ENCODE measurements at regions not wholly inside any gene's neighbourhood (a gene's known extent, or its start where the extent isn't known, plus 50 kb on each side); places are given as distances from the start of the nearest gene placed in this dataset.

GRCh38 chr18:71754246-71754645 is 789.9 kb downstream of the CBLN2 start:
- no peak for DNase-seq (ENCODE audit: low spot score)

GRCh38 chr18:71743634-71744033 is 800.5 kb downstream of the CBLN2 start:
- DNase-seq (ENCODE audit: low spot score) = no peak

- DNase-seq (ENCODE audit: low spot score) = no peak
Measured at GRCh38 chr18:71729611-71730010, 814.5 kb downstream of the CBLN2 start.

- no peak for DNase-seq (ENCODE audit: low spot score)
Measured at GRCh38 chr18:71727909-71728308, 816.2 kb downstream of the CBLN2 start.

- no peak for DNase-seq (ENCODE audit: low spot score)
Measured at GRCh38 chr18:71725256-71725655, 818.9 kb downstream of the CBLN2 start.

- DNase-seq (ENCODE audit: low spot score) = no peak
Measured at GRCh38 chr18:71707985-71708500, 836.1 kb downstream of the CBLN2 start.

GRCh38 chr18:71707400-71707799 is 836.7 kb downstream of the CBLN2 start:
- DNase-seq (ENCODE audit: low spot score) = no peak

- DNase-seq (ENCODE audit: low spot score) = no peak
Measured at GRCh38 chr18:71689416-71690160, 854.6 kb downstream of the CBLN2 start.

GRCh38 chr18:71682591-71682990 is 861.6 kb downstream of the CBLN2 start:
- no peak for DNase-seq (ENCODE audit: low spot score)

- no peak for DNase-seq (ENCODE audit: low spot score)
Measured at GRCh38 chr18:71678144-71678543, 866.0 kb downstream of the CBLN2 start.

- DNase-seq (ENCODE audit: low spot score) = no peak
Measured at GRCh38 chr18:71673954-71674353, 870.2 kb downstream of the CBLN2 start.

- no peak for DNase-seq (ENCODE audit: low spot score)
Measured at GRCh38 chr18:71673498-71673897, 870.6 kb downstream of the CBLN2 start.

GRCh38 chr18:71666481-71666880 is 877.7 kb downstream of the CBLN2 start:
- no peak for DNase-seq (ENCODE audit: low spot score)

- no peak for DNase-seq (ENCODE audit: low spot score)
Measured at GRCh38 chr18:71665131-71665530, 879.0 kb downstream of the CBLN2 start.

- no peak for DNase-seq (ENCODE audit: low spot score)
Measured at GRCh38 chr18:71643822-71644221, 900.3 kb downstream of the CBLN2 start.

- no peak for DNase-seq (ENCODE audit: low spot score)
Measured at GRCh38 chr18:71630696-71631095, 913.4 kb downstream of the CBLN2 start.

GRCh38 chr18:71625556-71626090 is 918.5 kb downstream of the CBLN2 start:
- no peak for DNase-seq (ENCODE audit: low spot score)

GRCh38 chr18:71598374-71598773 is 945.8 kb downstream of the CBLN2 start:
- no peak for DNase-seq (ENCODE audit: low spot score)

- no peak for DNase-seq (ENCODE audit: low spot score)
Measured at GRCh38 chr18:71597219-71597618, 946.9 kb downstream of the CBLN2 start.

- no peak for DNase-seq (ENCODE audit: low spot score)
Measured at GRCh38 chr18:71583252-71583651, 960.9 kb downstream of the CBLN2 start.

- no peak for DNase-seq (ENCODE audit: low spot score)
Measured at GRCh38 chr18:71554686-71555085, 989.5 kb downstream of the CBLN2 start.

- DNase-seq (ENCODE audit: low spot score) = no peak
Measured at GRCh38 chr18:71541643-71542042, 1002.5 kb downstream of the CBLN2 start.

- no peak for DNase-seq (ENCODE audit: low spot score)
Measured at GRCh38 chr18:71529703-71530303, 1014.3 kb downstream of the CBLN2 start.
